Endothelial cell of umbilical vein (primary cell): ENCODE measurements at regions not wholly inside any gene's neighbourhood (a gene's known extent, or its start where the extent isn't known, plus 50 kb on each side); places are given as distances from the start of the nearest gene placed in this dataset.
"Not testable (repeated sequence)": the region's sequence is repeated elsewhere in the genome, so short reads cannot be mapped to it uniquely, and the experiment has no call there.

Experiments used
- BruUV-seq: library from RNA; stranded (reverse); fragments of 400-500 nt; replicated peaks from 2 replicates; lab custom pipeline; 2021; lab: Mats Ljungman, UMichigan
- CTCF ChIA-PET: fragments of 300-600, 350-600 bp; sonication (Branson Sonifier 250); formaldehyde crosslinking; loops from one replicate; lab custom pipeline; 2021; ENCODE audit warnings: antibody characterized with exemption, inconsistent platforms; lab: Charles Lee
- POLR2A ChIA-PET: fragments of 300-600, 350-600 bp; sonication (Branson Sonifier 250); formaldehyde crosslinking; loops from one replicate; lab custom pipeline; 2021; ENCODE audit warnings: antibody characterized with exemption, inconsistent platforms; lab: Charles Lee
- DNase-seq: peaks from one replicate; pipeline ENCODE4 v3.0.0-alpha.2; 2011; ENCODE audit warnings: low read depth, low spot score
- FAIRE-seq: peaks from 2 replicates; lab custom pipeline; 2011; peaks lifted over from hg19 to GRCh38; lab: Jason Lieb, UNC
- H2AFZ ChIP-seq: 2 replicates; pipeline ENCODE4 v1.6.0; 2012; ENCODE audit warnings: low read depth, low read length, control low read depth, inconsistent platforms
- H3K27ac ChIP-seq: 2 replicates; pipeline ENCODE4 v1.5.1; 2011; ENCODE audit warnings: low read depth, mild to moderate bottlenecking, control low read depth, low read length, moderate library complexity; ENCODE audit not compliant: insufficient read depth
- H3K27me3 ChIP-seq, 2 experiments: 2 replicates each; pipeline versions ENCODE4 v1.6.0 to v1.6.1; 2011; ENCODE audit warnings: low read length in 2 of 2, mixed read lengths in 1 of 2; ENCODE audit not compliant: control insufficient read depth in 2 of 2, insufficient read depth in 2 of 2
- H3K36me3 ChIP-seq, 2 experiments: 2 replicates in 1 of 2; 3 replicates in 1 of 2; pipeline ENCODE4 v1.5.1; 2011; ENCODE audit warnings: low read length in 2 of 2, mild to moderate bottlenecking in 1 of 2, moderate library complexity in 1 of 2; ENCODE audit not compliant: control insufficient read depth in 2 of 2, insufficient read depth in 2 of 2; ENCODE audit errors: extremely low read depth in 1 of 2
- H3K4me1 ChIP-seq: 3 replicates; pipeline ENCODE4 v1.5.1; 2011; ENCODE audit warnings: mild to moderate bottlenecking, low read length; ENCODE audit not compliant: control insufficient read depth, insufficient read depth; ENCODE audit errors: extremely low read depth
- H3K4me2 ChIP-seq: 2 replicates; pipeline ENCODE4 v1.6.1; 2011; ENCODE audit warnings: low read length, control low read depth, mixed read lengths; ENCODE audit not compliant: insufficient read depth
- H3K4me3 ChIP-seq, 3 experiments: fragments of 200-600 bp in 1 of 3; sonication (generic), shearing (Covaris generic) in 1 of 3; replicated peaks in 1 of 3; 2 replicates each; pipeline ENCODE4 v1.5.1; 2011 to 2016; ENCODE audit warnings: control low read depth in 3 of 3, low read length in 3 of 3, mild to moderate bottlenecking in 2 of 3, inconsistent platforms in 1 of 3, low read depth in 1 of 3, moderate library complexity in 1 of 3; ENCODE audit not compliant: insufficient read depth in 1 of 3
- H3K79me2 ChIP-seq: 2 replicates; pipeline ENCODE4 v1.6.0; 2012; ENCODE audit warnings: low read length, inconsistent platforms; ENCODE audit not compliant: control insufficient read depth, insufficient read depth
- H3K9ac ChIP-seq: replicated peaks from 2 replicates; pipeline ENCODE3; 2011; ENCODE audit warnings: low read length, control low read depth; ENCODE audit not compliant: insufficient read depth; ENCODE audit errors: extremely low read depth
- H3K9me1 ChIP-seq: replicated peaks from 3 replicates; pipeline ENCODE4 v1.6.0; 2011; ENCODE audit warnings: mild to moderate bottlenecking, low read length; ENCODE audit not compliant: control insufficient read depth, insufficient read depth; ENCODE audit errors: extremely low read depth
- H3K9me3 ChIP-seq: replicated peaks from 2 replicates; pipeline ENCODE4 v1.5.1; 2012; ENCODE audit warnings: low read length, inconsistent platforms; ENCODE audit not compliant: control insufficient read depth, insufficient read depth
- H4K20me1 ChIP-seq: replicated peaks from 2 replicates; pipeline ENCODE3; 2011; ENCODE audit warnings: mild to moderate bottlenecking, low read length; ENCODE audit not compliant: control insufficient read depth, insufficient read depth; ENCODE audit errors: extremely low read depth
- EZH2 ChIP-seq: IDR thresholded peaks from 2 replicates; pipeline ENCODE4 v1.6.1; 2012; ENCODE audit warnings: borderline replicate concordance, low read depth, mild to moderate bottlenecking, moderate library complexity, low read length, inconsistent platforms; ENCODE audit not compliant: severe bottlenecking
- FOS ChIP-seq: IDR thresholded peaks from 2 replicates; pipeline ENCODE4 v1.6.1; 2011; ENCODE audit warnings: mild to moderate bottlenecking, low read length, moderate library complexity, borderline replicate concordance; ENCODE audit not compliant: insufficient read depth
- GATA2 ChIP-seq: IDR thresholded peaks from 2 replicates; pipeline ENCODE4 v1.7.0; 2011; ENCODE audit warnings: low read depth, mild to moderate bottlenecking, moderate library complexity, mixed read lengths, low read length; ENCODE audit not compliant: insufficient read length, insufficient read depth
- JUN ChIP-seq: IDR thresholded peaks from 2 replicates; pipeline ENCODE4 v1.6.1; 2011; ENCODE audit warnings: borderline replicate concordance, low read depth; ENCODE audit not compliant: insufficient read length, insufficient read depth
- MYC ChIP-seq: IDR thresholded peaks from one replicate; pipeline ENCODE4 v1.6.1; 2011; ENCODE audit warnings: mild to moderate bottlenecking, low read depth, low read length
- POLR2A ChIP-seq: IDR thresholded peaks from 2 replicates; pipeline ENCODE4 v1.6.1; 2012; ENCODE audit warnings: low read depth, mild to moderate bottlenecking, control low read depth, low read length
- POLR2AphosphoS5 ChIP-seq: IDR thresholded peaks from 2 replicates; pipeline ENCODE4 v1.6.1; 2012; ENCODE audit warnings: low read depth, mild to moderate bottlenecking, control low read depth, low read length, moderate library complexity; ENCODE audit not compliant: insufficient read depth
- dilution Hi-C: fragments of 300-500 bp; cut with MboI; formaldehyde crosslinking; loops from one replicate; pipeline ENCODE4 v1.15.0; 2019; ENCODE audit warnings: low sequenced_read_pairs; ENCODE audit not compliant: extremely low pct_ligation_motif_present
- intact Hi-C: fragments of 100-400 bp; cut with micrococcal nuclease; formaldehyde crosslinking; loops from one replicate; pipeline ENCODE4 v1.10.0; 2022
- TF ChIP-seq, protein P1 (sequence below): IDR thresholded peaks from 2 replicates; pipeline ENCODE4 v1.6.1; 2011; ENCODE audit not compliant: insufficient read depth, insufficient read length
- TF ChIP-seq, protein P2 (sequence below), 2 donors: IDR thresholded peaks; 1 replicate in 1 of 2; 2 replicates in 1 of 2; pipeline ENCODE4 v1.5.1; 2011; ENCODE audit warnings: low read length in 2 of 2, mild to moderate bottlenecking in 2 of 2, moderate library complexity in 2 of 2, control low read depth in 1 of 2, inconsistent platforms in 1 of 2, low read depth in 1 of 2; ENCODE audit not compliant: insufficient read depth in 1 of 2; ENCODE audit errors: extremely low read depth in 1 of 2

DNA sequence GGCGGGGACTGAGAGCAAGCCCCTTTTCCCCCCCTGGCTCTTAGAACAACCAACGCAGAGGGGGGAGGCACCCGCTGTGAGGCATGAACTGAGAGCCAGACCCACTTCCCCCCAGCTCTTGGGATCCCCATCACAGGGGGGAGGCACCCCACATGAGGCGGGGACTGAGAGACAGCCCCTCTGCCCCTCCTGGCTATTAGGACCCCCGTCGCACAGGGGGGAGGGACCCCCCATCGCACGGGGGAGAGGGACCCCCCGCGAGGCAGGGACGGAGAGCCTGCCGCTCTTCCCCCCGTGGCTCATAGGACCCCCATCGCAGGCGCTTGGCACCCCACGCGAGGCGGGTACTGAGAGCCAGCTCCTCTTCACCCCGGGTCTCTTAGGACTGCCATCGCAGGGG lies 195.8 kb upstream of the PZP start:
- CTCF ChIA-PET, result no interaction called here
- POLR2A ChIA-PET, result no interaction called here
- Histone ChIP-seq H3K9ac (no peak overlapping the region), H3K9me3 (no peaks in the 10 kb centered on the region), H3K4me2 (no peak overlapping the region), H3K79me2 (no peaks in the 10 kb centered on the region), H2AFZ (no peak overlapping the region), H3K4me3 (no peak overlapping the region), H3K36me3 (no peaks in the 10 kb centered on the region), H3K9me1 (no peaks in the 10 kb centered on the region), H4K20me1 (no peaks in the 10 kb centered on the region), H3K27me3 (no peaks in the 10 kb centered on the region), H3K4me1 (no peaks in the 10 kb centered on the region), H3K27ac (no peak overlapping the region)
- DNase-seq, result no peak
- no TSS peak for BruUV-seq
- dilution Hi-C loops (no loop called here), intact Hi-C loops (no loop called here)
- TF ChIP-seq JUN (no peak), EZH2 (no peak), GATA2 (no peak), FOS (no peak), POLR2A (no peak), POLR2AphosphoS5 (no peak), MYC (no peak)
- TF ChIP-seq, protein P1, sequence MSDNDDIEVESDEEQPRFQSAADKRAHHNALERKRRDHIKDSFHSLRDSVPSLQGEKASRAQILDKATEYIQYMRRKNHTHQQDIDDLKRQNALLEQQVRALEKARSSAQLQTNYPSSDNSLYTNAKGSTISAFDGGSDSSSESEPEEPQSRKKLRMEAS, result no peak
- TF ChIP-seq, protein P2, sequence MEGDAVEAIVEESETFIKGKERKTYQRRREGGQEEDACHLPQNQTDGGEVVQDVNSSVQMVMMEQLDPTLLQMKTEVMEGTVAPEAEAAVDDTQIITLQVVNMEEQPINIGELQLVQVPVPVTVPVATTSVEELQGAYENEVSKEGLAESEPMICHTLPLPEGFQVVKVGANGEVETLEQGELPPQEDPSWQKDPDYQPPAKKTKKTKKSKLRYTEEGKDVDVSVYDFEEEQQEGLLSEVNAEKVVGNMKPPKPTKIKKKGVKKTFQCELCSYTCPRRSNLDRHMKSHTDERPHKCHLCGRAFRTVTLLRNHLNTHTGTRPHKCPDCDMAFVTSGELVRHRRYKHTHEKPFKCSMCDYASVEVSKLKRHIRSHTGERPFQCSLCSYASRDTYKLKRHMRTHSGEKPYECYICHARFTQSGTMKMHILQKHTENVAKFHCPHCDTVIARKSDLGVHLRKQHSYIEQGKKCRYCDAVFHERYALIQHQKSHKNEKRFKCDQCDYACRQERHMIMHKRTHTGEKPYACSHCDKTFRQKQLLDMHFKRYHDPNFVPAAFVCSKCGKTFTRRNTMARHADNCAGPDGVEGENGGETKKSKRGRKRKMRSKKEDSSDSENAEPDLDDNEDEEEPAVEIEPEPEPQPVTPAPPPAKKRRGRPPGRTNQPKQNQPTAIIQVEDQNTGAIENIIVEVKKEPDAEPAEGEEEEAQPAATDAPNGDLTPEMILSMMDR (IDR thresholded peaks at IDR 0.05; ENCODE audit: extremely low read depth in 1 of 2, insufficient read depth in 1 of 2, low read depth in 1 of 2, low read length in 2 of 2), result no peak
- FAIRE-seq, result no peak

DNA sequence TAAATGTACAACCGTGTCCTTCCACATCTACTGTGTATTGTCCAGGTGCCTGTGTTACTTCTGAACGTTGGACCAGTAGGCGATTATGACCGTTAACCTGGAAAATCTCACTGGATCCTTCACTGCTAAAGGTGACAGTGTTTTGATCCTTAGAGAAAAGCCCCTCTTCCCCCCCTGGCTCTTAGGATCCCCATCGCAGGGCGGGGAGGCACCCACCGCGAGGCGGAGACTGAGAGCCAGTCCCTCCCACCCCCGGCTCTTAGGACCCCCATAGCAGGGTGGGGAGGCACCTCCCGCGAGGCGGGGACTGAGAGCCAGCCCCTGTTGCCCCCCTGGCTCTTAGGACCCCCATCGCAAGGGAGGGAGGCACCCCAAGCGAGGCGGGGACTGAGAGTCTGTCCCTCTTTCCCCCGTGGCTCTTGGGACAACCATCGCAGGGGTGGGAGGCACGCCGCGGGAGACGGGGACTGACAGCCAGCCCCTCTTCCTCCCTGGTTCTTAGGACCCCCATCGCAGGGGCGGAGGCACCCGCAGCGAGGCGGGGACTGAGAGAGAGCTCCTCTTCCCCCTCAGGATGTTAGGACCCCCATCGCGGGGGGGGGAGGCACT lies 194.3 kb upstream of the PZP start:
- H3K4me2 ChIP-seq, H3K4me1 ChIP-seq, H3K9ac ChIP-seq, H3K79me2 ChIP-seq, CTCF ChIA-PET, H2AFZ ChIP-seq, H4K20me1 ChIP-seq, dilution Hi-C loops, BruUV-seq, FAIRE-seq, H3K36me3 ChIP-seq, DNase-seq, H3K9me3 ChIP-seq, H3K27me3 ChIP-seq, H3K27ac ChIP-seq, H3K4me3 ChIP-seq, intact Hi-C loops, H3K9me1 ChIP-seq: not testable (repeated sequence)
- POLR2A ChIA-PET, result interaction anchor here (0.7 kb wide), 1 partner anchor 339 kb away, joined by 4 read pairs; no protein-coding TSS in a partner anchor

DNA sequence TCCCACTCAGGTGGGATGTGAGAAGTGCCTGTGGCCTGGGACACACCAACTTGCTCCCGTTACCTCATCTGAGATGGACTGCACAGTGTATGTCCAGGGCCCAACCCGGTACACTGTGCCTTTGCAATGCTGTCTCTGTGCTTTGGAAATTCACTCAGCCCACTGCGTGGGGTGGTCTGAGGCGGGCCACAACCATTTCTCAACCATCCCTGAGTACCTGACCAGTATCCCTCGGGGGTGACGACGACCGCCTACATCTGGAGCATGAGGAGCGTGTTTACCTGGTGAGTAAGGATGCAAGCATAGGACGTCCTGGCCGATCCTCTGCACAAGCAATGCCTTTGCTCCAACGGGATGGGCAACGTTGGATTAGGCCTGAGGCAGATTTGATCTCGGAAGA lies 188.2 kb upstream of the PZP start:
- H3K79me2 ChIP-seq, BruUV-seq, H3K27ac ChIP-seq, H3K4me3 ChIP-seq, dilution Hi-C loops, H2AFZ ChIP-seq, H3K9me3 ChIP-seq, H3K4me2 ChIP-seq, POLR2A ChIA-PET, DNase-seq, H3K9me1 ChIP-seq, intact Hi-C loops, H3K4me1 ChIP-seq, H3K27me3 ChIP-seq, H4K20me1 ChIP-seq, CTCF ChIA-PET, H3K9ac ChIP-seq, FAIRE-seq, H3K36me3 ChIP-seq: not testable (repeated sequence)
